ENCODE measurements at regions not wholly inside any gene's neighbourhood (a gene's known extent, or its start where the extent isn't known, plus 50 kb on each side); places are given as distances from the start of the nearest gene placed in this dataset.

DNA sequence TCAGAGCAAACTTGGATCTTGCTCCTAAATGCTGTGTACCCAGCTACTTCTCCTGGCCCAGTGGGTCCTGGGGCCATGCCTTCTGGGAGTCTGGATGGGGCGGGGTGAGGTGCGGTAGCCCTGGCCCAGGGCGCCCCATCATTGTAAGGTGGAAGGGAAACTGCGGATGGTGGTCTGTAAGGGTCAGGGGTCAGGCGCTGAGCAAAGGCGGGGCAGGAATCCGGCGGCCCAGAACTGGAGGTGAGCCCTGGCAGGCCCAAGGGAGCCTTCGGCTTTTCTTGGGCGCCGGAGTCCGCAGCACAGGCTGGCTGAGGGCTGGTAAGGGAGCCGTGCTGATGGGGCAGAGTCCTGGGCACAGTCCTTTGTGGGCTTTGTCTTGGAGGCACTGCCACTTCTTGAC, 66.5 kb upstream of the CTBP2 start:
- Histone ChIP-seq H3K36me3 (no peaks in the 10 kb centered on the region), H3K27ac (no peak overlapping the region), H3K4me1 (ENCODE audit: insufficient read depth) (no peaks in the 10 kb centered on the region), H3K9me3 (no peaks in the 10 kb centered on the region), H3K27me3 (no peaks in the 10 kb centered on the region), H3K4me3 (no peak overlapping the region)
- TF ChIP-seq POLR2A (IDR thresholded peaks at IDR 0.05) = no peak
- TF ChIP-seq EP300 (IDR thresholded peaks at IDR 0.05) = no peak
- TF ChIP-seq, protein P1, sequence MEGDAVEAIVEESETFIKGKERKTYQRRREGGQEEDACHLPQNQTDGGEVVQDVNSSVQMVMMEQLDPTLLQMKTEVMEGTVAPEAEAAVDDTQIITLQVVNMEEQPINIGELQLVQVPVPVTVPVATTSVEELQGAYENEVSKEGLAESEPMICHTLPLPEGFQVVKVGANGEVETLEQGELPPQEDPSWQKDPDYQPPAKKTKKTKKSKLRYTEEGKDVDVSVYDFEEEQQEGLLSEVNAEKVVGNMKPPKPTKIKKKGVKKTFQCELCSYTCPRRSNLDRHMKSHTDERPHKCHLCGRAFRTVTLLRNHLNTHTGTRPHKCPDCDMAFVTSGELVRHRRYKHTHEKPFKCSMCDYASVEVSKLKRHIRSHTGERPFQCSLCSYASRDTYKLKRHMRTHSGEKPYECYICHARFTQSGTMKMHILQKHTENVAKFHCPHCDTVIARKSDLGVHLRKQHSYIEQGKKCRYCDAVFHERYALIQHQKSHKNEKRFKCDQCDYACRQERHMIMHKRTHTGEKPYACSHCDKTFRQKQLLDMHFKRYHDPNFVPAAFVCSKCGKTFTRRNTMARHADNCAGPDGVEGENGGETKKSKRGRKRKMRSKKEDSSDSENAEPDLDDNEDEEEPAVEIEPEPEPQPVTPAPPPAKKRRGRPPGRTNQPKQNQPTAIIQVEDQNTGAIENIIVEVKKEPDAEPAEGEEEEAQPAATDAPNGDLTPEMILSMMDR (IDR thresholded peaks at IDR 0.05) = no peak
- intact Hi-C loops (cut with DNase I) = no loop called here
- no peak for DNase-seq
- WGBS, 3 donors = 97% methylated on average over 13 of the region's 13 CpGs

DNA sequence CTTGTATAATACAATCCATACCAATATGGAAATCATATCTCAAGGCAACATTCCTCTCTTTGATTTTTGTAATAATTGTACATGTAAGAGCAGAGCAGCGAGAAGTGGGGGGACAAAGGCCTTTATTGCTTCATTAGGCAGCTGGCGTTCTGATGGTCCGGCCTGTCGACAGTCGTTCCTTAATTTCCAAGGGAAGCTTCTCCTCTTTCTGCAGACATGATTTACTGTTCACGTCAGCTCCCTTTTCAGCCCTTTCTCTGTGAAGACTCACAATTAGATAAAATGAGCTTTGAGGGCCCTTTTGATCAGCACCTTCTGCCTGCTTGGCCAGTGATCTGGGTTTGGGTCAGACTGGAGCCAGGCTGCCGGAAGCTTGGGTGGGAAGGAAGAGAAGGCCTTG, 65.6 kb upstream of the CTBP2 start:
- TF ChIP-seq EP300 (IDR thresholded peaks at IDR 0.05) = no peak
- no peak for TF ChIP-seq POLR2A (IDR thresholded peaks at IDR 0.05)
- TF ChIP-seq, protein P1 (IDR thresholded peaks at IDR 0.05) = no peak
- 93 to 96% (median 93%) methylated on average over 7 of the region's 7 CpGs for WGBS, 3 donors
- DNase-seq = no peak
- Histone ChIP-seq H3K4me3 (no peak overlapping the region), H3K27me3 (no peaks in the 10 kb centered on the region), H3K4me1 (ENCODE audit: insufficient read depth) (no peaks in the 10 kb centered on the region), H3K36me3 (no peaks in the 10 kb centered on the region), H3K27ac (no peak overlapping the region), H3K9me3 (no peaks in the 10 kb centered on the region)
- intact Hi-C loops (cut with DNase I) = no loop called here

DNA sequence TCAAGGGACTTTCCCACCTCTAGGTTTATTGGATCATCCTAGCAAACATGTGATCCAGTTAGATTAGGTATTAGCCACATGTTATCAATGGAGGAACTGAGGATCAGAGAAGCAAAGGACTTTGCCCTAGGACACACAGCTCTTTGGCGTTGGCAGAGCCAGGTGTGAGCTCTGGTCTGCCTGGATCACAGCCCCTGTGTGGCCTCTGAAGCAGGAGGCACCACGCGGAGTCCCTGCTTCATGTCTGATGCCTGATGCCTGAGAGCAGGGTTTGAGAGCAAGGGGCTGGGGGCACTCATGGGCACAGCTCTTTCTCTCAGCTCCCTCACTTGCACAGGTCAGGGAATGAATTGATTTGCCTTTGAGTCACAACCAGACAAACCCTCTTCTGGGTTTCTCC, 64.7 kb upstream of the CTBP2 start:
- TF ChIP-seq EP300 (IDR thresholded peaks at IDR 0.05) = no peak
- TF ChIP-seq POLR2A (IDR thresholded peaks at IDR 0.05) = no peak
- TF ChIP-seq, protein P1 (IDR thresholded peaks at IDR 0.05) = no peak
- H3K36me3 ChIP-seq = no peaks in the 10 kb centered on the region
- no peaks in the 10 kb centered on the region for H3K27me3 ChIP-seq
- H3K9me3 ChIP-seq = no peaks in the 10 kb centered on the region
- intact Hi-C loops (cut with DNase I) = no loop called here
- H3K4me3 ChIP-seq = no peak overlapping the region
- no peak for DNase-seq
- WGBS, 3 donors = 77 to 91% (median 87%) methylated on average over 3 of the region's 3 CpGs
- H3K4me1 ChIP-seq (ENCODE audit: insufficient read depth) = no peaks in the 10 kb centered on the region
- H3K27ac ChIP-seq = no peak overlapping the region

DNA sequence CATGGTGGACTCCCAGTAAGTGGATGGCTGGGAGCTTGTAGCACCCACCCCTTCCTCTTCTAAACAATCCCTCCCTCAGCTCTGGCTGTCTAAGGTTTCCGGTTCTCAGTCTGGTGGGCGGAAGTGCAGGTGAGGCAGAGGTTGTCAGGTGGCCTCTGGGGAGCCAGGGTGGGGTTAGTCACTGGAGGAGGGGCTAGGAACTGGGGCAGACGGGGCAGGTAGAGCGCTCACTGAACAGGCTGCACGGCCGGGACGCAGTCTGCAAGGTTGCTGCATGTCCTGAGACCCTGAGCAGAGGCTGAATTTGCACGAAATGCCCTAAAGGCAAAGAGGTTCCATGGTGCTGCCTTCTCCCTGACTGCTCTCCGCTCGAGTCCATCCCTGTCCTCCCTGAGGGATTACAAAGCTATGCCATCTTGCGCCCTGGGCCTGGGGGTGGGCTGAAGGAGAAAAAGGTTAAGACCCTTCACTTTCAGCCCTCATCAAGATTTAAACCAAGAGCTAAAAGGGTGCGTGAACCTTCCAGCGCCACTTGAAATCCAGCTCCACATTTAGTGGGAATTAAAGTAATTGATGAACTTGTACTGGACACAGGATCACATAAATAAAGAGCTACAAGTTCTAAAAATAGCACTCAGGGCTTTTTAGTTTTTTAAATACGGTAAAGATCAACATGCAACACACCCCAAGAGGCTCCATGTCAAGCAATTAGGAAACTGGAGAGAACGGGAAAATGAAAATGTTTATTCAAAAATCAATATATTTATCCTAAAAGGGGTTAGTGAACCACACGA, 62.3 kb upstream of the CTBP2 start:
- H3K4me3 ChIP-seq = no peak overlapping the region
- 74 to 77% (median 77%) methylated on average over 16 of the region's 16 CpGs for WGBS, 3 donors
- H3K27ac ChIP-seq = no peak overlapping the region
- no peaks in the 10 kb centered on the region for H3K27me3 ChIP-seq
- intact Hi-C loops (cut with DNase I) = no loop called here
- TF ChIP-seq POLR2A (IDR thresholded peaks at IDR 0.05) = no peak
- no peaks in the 10 kb centered on the region for H3K36me3 ChIP-seq
- DNase-seq = no peak
- H3K9me3 ChIP-seq = no peaks in the 10 kb centered on the region
- H3K4me1 ChIP-seq (ENCODE audit: insufficient read depth) = no peaks in the 10 kb centered on the region

DNA sequence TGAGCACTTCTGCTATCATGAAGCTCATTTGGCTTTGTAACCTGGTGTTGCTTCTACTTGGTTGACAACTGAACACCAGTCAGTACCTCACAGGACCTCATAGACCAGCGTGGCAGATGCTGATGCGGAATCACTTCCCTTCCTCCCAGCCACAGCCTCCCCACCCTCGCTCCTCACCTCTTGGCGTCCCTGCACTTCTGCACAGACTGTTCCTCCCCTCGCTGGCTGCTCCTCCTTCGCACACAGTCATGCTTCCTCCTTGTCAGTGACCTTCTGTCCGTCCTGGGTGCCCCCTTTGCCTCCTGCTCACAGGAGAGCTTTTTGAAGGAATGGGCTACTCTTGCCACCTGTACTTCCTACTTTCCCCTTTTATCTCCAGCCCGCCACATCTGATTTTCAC, 61.4 kb upstream of the CTBP2 start:
- Histone ChIP-seq H3K36me3 (no peaks in the 10 kb centered on the region), H3K9me3 (no peaks in the 10 kb centered on the region), H3K4me1 (ENCODE audit: insufficient read depth) (no peaks in the 10 kb centered on the region), H3K27me3 (no peaks in the 10 kb centered on the region), H3K27ac (no peak overlapping the region), H3K4me3 (no peak overlapping the region)
- TF ChIP-seq, protein P1 (IDR thresholded peaks at IDR 0.05) = no peak
- no peak for TF ChIP-seq EP300 (IDR thresholded peaks at IDR 0.05)
- no peak for TF ChIP-seq POLR2A (IDR thresholded peaks at IDR 0.05)
- intact Hi-C loops (cut with DNase I) = no loop called here
- DNase-seq = no peak
- 76 to 83% (median 79%) methylated on average over 8 of the region's 8 CpGs for WGBS, 3 donors

Measured in ovary (tissue), 7 donors.